ENCODE measurements at regions not wholly inside any gene's neighbourhood (a gene's known extent, or its start where the extent isn't known, plus 50 kb on each side); places are given as distances from the start of the nearest gene placed in this dataset.

- Histone ChIP-seq H2AK5ac (ENCODE audit: low read length) (no peak overlapping the region), H3K9me3 (ENCODE audit: insufficient read depth, low read depth, low read length) (no peaks in the 10 kb centered on the region), H3K23ac (ENCODE audit: low read length) (no peak overlapping the region), H3K4me2 (ENCODE audit: low read length) (no peak overlapping the region), H3K4ac (ENCODE audit: low read depth, low read length) (no peak overlapping the region), H4K91ac (ENCODE audit: low read depth, low read length) (no peak overlapping the region), H2BK5ac (ENCODE audit: low read depth, low read length, poor library complexity) (no peak overlapping the region), H3K18ac (ENCODE audit: low read length) (no peak overlapping the region), H4K12ac (ENCODE audit: low read depth, low read length) (no peak overlapping the region), H2BK12ac (ENCODE audit: low read length) (no peak overlapping the region), H3K27ac (ENCODE audit: low read depth, low read length) (no peak overlapping the region), H3K4me3 (ENCODE audit: low read depth, low read length) (no peak overlapping the region), H2BK120ac (ENCODE audit: insufficient read depth, low read length, poor library complexity) (no peak overlapping the region), H3K79me1 (ENCODE audit: low read length) (no peaks in the 10 kb centered on the region), H3K14ac (ENCODE audit: low read length) (no peak overlapping the region), H3K79me2 (ENCODE audit: control insufficient read depth, insufficient read depth, low read length, poor library complexity) (no peaks in the 10 kb centered on the region), H4K8ac (ENCODE audit: low read depth, low read length) (no peak overlapping the region), H3K4me1 (ENCODE audit: control insufficient read depth in 1 of 2, insufficient read depth in 2 of 2, low read length in 2 of 2) (no peaks in the 10 kb centered on the region), H2AFZ (ENCODE audit: insufficient read depth, low read length, poor library complexity) (no peak overlapping the region), H3K36me3 (ENCODE audit: control insufficient read depth in 1 of 2, insufficient read depth in 2 of 2, low read length in 2 of 2) (no peaks in the 10 kb centered on the region), H3K9ac (ENCODE audit: low read length) (no peak overlapping the region), H3K27me3 (ENCODE audit: insufficient read depth, low read length) (no peaks in the 10 kb centered on the region)
- WGBS (ENCODE audit: extremely low coverage, insufficient coverage, insufficient read length) = no CpG with 5 or more reads among the region's 2 CpGs
- DNase-seq = no peak
These were observed 293.8 kb upstream of the PBX1 start for GRCh38 chr1:164265232-164265631.

DNA sequence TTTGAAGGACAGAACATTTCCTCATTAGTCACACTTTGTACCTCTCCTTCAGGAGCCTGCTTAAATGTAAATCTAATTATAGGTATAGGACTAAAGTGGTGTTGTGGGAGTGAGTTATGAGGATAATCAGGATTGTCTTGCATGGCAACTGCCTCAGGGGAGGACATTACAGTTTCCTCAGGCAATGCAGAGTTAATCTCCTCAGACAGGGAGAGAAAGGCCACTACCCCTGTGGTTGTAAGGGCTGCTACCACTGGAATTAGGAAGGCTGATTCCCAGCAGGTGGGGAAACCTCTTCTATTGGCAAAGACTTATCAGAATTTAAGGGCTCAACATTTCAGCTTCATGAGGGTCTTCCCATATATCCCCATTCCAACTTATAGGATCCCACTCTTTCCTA, 286.8 kb upstream of the PBX1 start:
- no peak overlapping the region for H3K27ac ChIP-seq (ENCODE audit: low read depth, low read length)
- H3K27me3 ChIP-seq (ENCODE audit: insufficient read depth, low read length) = no peaks in the 10 kb centered on the region
- no peak overlapping the region for H2AK5ac ChIP-seq (ENCODE audit: low read length)
- peaks cover 0 to 2% of the 10 kb centered on the region in 2 experiments for H3K4me1 ChIP-seq (ENCODE audit: control insufficient read depth in 1 of 2, insufficient read depth in 2 of 2, low read length in 2 of 2)
- no peaks in the 10 kb centered on the region for H3K9me3 ChIP-seq (ENCODE audit: insufficient read depth, low read depth, low read length)
- H2BK120ac ChIP-seq (ENCODE audit: insufficient read depth, low read length, poor library complexity) = no peak overlapping the region
- H4K8ac ChIP-seq (ENCODE audit: low read depth, low read length) = no peak overlapping the region
- no peak overlapping the region for H3K4me2 ChIP-seq (ENCODE audit: low read length)
- no peak overlapping the region for H3K18ac ChIP-seq (ENCODE audit: low read length)
- H3K79me2 ChIP-seq (ENCODE audit: control insufficient read depth, insufficient read depth, low read length, poor library complexity) = no peaks in the 10 kb centered on the region
- no peak overlapping the region for H3K4ac ChIP-seq (ENCODE audit: low read depth, low read length)
- no peak overlapping the region for H3K9ac ChIP-seq (ENCODE audit: low read length)
- DNase-seq = peak in 1 of 2 donors; percentile 4
- no peak overlapping the region for H4K12ac ChIP-seq (ENCODE audit: low read depth, low read length)
- no peak overlapping the region for H3K14ac ChIP-seq (ENCODE audit: low read length)
- no peaks in the 10 kb centered on the region for H3K36me3 ChIP-seq (ENCODE audit: control insufficient read depth in 1 of 2, insufficient read depth in 2 of 2, low read length in 2 of 2)
- H2BK5ac ChIP-seq (ENCODE audit: low read depth, low read length, poor library complexity) = no peak overlapping the region
- H3K23ac ChIP-seq (ENCODE audit: low read length) = no peak overlapping the region
- H2BK12ac ChIP-seq (ENCODE audit: low read length) = no peak overlapping the region
- H3K79me1 ChIP-seq (ENCODE audit: low read length) = no peaks in the 10 kb centered on the region
- H2AFZ ChIP-seq (ENCODE audit: insufficient read depth, low read length, poor library complexity) = no peak overlapping the region
- no peak overlapping the region for H4K91ac ChIP-seq (ENCODE audit: low read depth, low read length)
- no peak overlapping the region for H3K4me3 ChIP-seq (ENCODE audit: low read depth, low read length)

GRCh38 chr1:164296172-164296571, 262.8 kb upstream of the PBX1 start:
- H2BK12ac ChIP-seq (ENCODE audit: low read length) = no peak overlapping the region
- no peak overlapping the region for H2AK5ac ChIP-seq (ENCODE audit: low read length)

DNA sequence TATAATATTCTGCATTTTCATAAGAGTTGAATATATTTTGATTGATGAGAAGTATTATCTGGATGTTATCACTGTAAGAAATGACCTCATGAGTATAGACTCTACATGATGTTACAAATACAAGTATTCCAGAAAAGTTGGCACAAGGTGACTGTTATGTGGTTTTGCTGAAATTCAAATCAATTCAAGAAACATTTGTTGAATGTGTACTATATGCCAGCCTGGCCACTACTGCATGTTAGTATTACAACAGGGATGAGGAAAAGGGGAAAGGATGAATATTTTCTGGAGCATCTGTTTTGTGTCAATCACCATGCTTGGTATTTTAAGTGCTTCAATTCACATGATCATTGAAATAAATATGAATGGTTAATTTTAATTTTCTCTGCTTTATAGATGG, 250.9 kb upstream of the PBX1 start:
- H2BK5ac ChIP-seq (ENCODE audit: low read depth, low read length, poor library complexity) = no peak overlapping the region
- DNase-seq = no peak

More at GRCh38 chr1:164296172-164296571, 262.8 kb upstream of the PBX1 start:
- Histone ChIP-seq H3K4me2 (ENCODE audit: low read length) (no peak overlapping the region), H4K91ac (ENCODE audit: low read depth, low read length) (no peak overlapping the region), H3K79me1 (ENCODE audit: low read length) (no peaks in the 10 kb centered on the region), H3K27me3 (ENCODE audit: insufficient read depth, low read length) (no peaks in the 10 kb centered on the region), H3K4me3 (ENCODE audit: low read depth, low read length) (no peak overlapping the region), H3K79me2 (ENCODE audit: control insufficient read depth, insufficient read depth, low read length, poor library complexity) (no peaks in the 10 kb centered on the region), H3K4ac (ENCODE audit: low read depth, low read length) (no peak overlapping the region), H2AFZ (ENCODE audit: insufficient read depth, low read length, poor library complexity) (no peak overlapping the region), H3K9me3 (ENCODE audit: insufficient read depth, low read depth, low read length) (no peaks in the 10 kb centered on the region), H2BK5ac (ENCODE audit: low read depth, low read length, poor library complexity) (no peak overlapping the region), H3K9ac (ENCODE audit: low read length) (no peak overlapping the region), H4K8ac (ENCODE audit: low read depth, low read length) (no peak overlapping the region), H4K12ac (ENCODE audit: low read depth, low read length) (no peak overlapping the region), H3K18ac (ENCODE audit: low read length) (no peak overlapping the region), H3K23ac (ENCODE audit: low read length) (no peak overlapping the region), H2BK120ac (ENCODE audit: insufficient read depth, low read length, poor library complexity) (no peak overlapping the region), H3K4me1 (ENCODE audit: control insufficient read depth in 1 of 2, insufficient read depth in 2 of 2, low read length in 2 of 2) (no peaks in the 10 kb centered on the region), H3K36me3 (ENCODE audit: control insufficient read depth in 1 of 2, insufficient read depth in 2 of 2, low read length in 2 of 2) (no peaks in the 10 kb centered on the region), H3K27ac (ENCODE audit: low read depth, low read length) (no peak overlapping the region), H3K14ac (ENCODE audit: low read length) (no peak overlapping the region)
- no peak for DNase-seq
- WGBS (ENCODE audit: extremely low coverage, insufficient coverage, insufficient read length) = no CpG with 5 or more reads among the region's 7 CpGs

DNA sequence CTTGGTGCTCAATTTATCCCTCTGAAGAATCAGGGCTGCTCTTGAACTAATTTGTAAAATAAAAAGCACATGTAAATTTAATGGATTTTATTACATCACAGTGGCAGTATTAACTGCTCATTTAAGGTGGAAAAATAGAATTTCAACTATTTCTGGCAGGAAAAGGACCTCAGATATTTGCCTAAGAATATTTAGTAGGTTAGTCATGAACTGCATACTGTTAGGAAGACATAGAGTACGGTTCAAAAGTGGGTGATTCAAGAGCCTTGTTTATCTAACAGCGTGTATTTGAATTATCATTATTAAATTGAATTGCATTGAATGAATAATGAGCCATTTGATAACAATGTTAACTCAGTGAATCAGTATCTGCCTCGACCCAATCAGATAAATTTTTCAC, 248.8 kb upstream of the PBX1 start:
- H3K23ac ChIP-seq (ENCODE audit: low read length) = no peak overlapping the region
- no peaks in the 10 kb centered on the region for H3K27me3 ChIP-seq (ENCODE audit: insufficient read depth, low read length)
- no peaks in the 10 kb centered on the region for H3K79me2 ChIP-seq (ENCODE audit: control insufficient read depth, insufficient read depth, low read length, poor library complexity)
- H2AFZ ChIP-seq (ENCODE audit: insufficient read depth, low read length, poor library complexity) = no peak overlapping the region
- no peak overlapping the region for H4K12ac ChIP-seq (ENCODE audit: low read depth, low read length)
- H2BK5ac ChIP-seq (ENCODE audit: low read depth, low read length, poor library complexity) = no peak overlapping the region
- H3K36me3 ChIP-seq (ENCODE audit: control insufficient read depth in 1 of 2, insufficient read depth in 2 of 2, low read length in 2 of 2) = no peaks in the 10 kb centered on the region
- no peaks in the 10 kb centered on the region for H3K4me1 ChIP-seq (ENCODE audit: control insufficient read depth in 1 of 2, insufficient read depth in 2 of 2, low read length in 2 of 2)
- H3K9me3 ChIP-seq (ENCODE audit: insufficient read depth, low read depth, low read length) = no peaks in the 10 kb centered on the region
- H3K14ac ChIP-seq (ENCODE audit: low read length) = no peak overlapping the region
- no peak overlapping the region for H3K4ac ChIP-seq (ENCODE audit: low read depth, low read length)
- DNase-seq = no peak
- H2AK5ac ChIP-seq (ENCODE audit: low read length) = no peak overlapping the region
- no peak overlapping the region for H3K9ac ChIP-seq (ENCODE audit: low read length)
- H2BK120ac ChIP-seq (ENCODE audit: insufficient read depth, low read length, poor library complexity) = no peak overlapping the region
- H3K4me2 ChIP-seq (ENCODE audit: low read length) = no peak overlapping the region
- H4K8ac ChIP-seq (ENCODE audit: low read depth, low read length) = no peak overlapping the region
- no peaks in the 10 kb centered on the region for H3K79me1 ChIP-seq (ENCODE audit: low read length)
- no CpG with 5 or more reads among the region's 3 CpGs for whole genome bisulfite sequencing (ENCODE audit: extremely low coverage, insufficient coverage, insufficient read length)
- H3K18ac ChIP-seq (ENCODE audit: low read length) = no peak overlapping the region
- no peak overlapping the region for H2BK12ac ChIP-seq (ENCODE audit: low read length)
- no peak overlapping the region for H3K4me3 ChIP-seq (ENCODE audit: low read depth, low read length)
- H3K27ac ChIP-seq (ENCODE audit: low read depth, low read length) = no peak overlapping the region
- no peak overlapping the region for H4K91ac ChIP-seq (ENCODE audit: low read depth, low read length)

More for the DNA sequence above, 250.9 kb upstream of the PBX1 start:
- Histone ChIP-seq H3K18ac (ENCODE audit: low read length) (no peak overlapping the region), H3K23ac (ENCODE audit: low read length) (no peak overlapping the region), H3K36me3 (ENCODE audit: control insufficient read depth in 1 of 2, insufficient read depth in 2 of 2, low read length in 2 of 2) (no peaks in the 10 kb centered on the region), H3K4me3 (ENCODE audit: low read depth, low read length) (no peak overlapping the region), H4K8ac (ENCODE audit: low read depth, low read length) (no peak overlapping the region), H2AFZ (ENCODE audit: insufficient read depth, low read length, poor library complexity) (no peak overlapping the region), H2AK5ac (ENCODE audit: low read length) (no peak overlapping the region), H3K27me3 (ENCODE audit: insufficient read depth, low read length) (no peaks in the 10 kb centered on the region), H3K79me2 (ENCODE audit: control insufficient read depth, insufficient read depth, low read length, poor library complexity) (no peaks in the 10 kb centered on the region), H3K4me1 (ENCODE audit: control insufficient read depth in 1 of 2, insufficient read depth in 2 of 2, low read length in 2 of 2) (no peaks in the 10 kb centered on the region), H3K4ac (ENCODE audit: low read depth, low read length) (no peak overlapping the region), H2BK120ac (ENCODE audit: insufficient read depth, low read length, poor library complexity) (no peak overlapping the region), H3K27ac (ENCODE audit: low read depth, low read length) (no peak overlapping the region), H4K12ac (ENCODE audit: low read depth, low read length) (no peak overlapping the region), H3K79me1 (ENCODE audit: low read length) (no peaks in the 10 kb centered on the region), H3K9me3 (ENCODE audit: insufficient read depth, low read depth, low read length) (no peaks in the 10 kb centered on the region), H3K4me2 (ENCODE audit: low read length) (no peak overlapping the region), H4K91ac (ENCODE audit: low read depth, low read length) (no peak overlapping the region), H2BK12ac (ENCODE audit: low read length) (no peak overlapping the region), H3K14ac (ENCODE audit: low read length) (no peak overlapping the region), H3K9ac (ENCODE audit: low read length) (no peak overlapping the region)
